ENCODE measurements at regions not wholly inside any gene's neighbourhood (a gene's known extent, or its start where the extent isn't known, plus 50 kb on each side); places are given as distances from the start of the nearest gene placed in this dataset.

DNA sequence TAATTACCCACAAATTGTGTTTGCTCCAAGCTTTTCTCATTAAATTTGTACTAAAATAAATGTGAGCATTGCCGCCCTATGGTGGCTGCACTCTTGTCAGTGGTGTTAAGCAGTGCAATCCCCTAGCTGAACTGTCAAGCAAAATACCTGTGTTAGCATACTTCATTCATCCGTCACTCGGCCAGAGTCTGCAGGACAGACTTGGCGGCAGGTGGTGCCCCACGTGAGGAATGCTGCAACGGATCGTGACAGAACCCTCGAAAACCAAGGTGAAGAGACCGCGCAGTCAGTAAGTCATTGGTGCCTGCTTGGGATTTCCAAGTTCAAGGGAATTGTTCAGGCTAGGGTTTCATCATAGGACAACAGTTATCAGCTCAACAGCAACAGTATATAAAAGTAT lies 1592.1 kb upstream of the TENM4 start:
- no peaks in the 10 kb centered on the region for H3K36me3 ChIP-seq (replicated peaks in 1 of 2; ENCODE audit: control insufficient read depth in 1 of 2, insufficient read depth in 2 of 2, low read length in 2 of 2)
- no peak overlapping the region for H2AFZ ChIP-seq (ENCODE audit: low read length)
- H3K9ac ChIP-seq (ENCODE audit: insufficient read depth, low read depth, low read length): no peak overlapping the region
- no TSS peak for BruUV-seq (replicated peaks)
- intact Hi-C loops (cut with micrococcal nuclease; ENCODE audit: unreplicated experiment): no loop called here
- H3K4me3 ChIP-seq (replicated peaks in 1 of 3; ENCODE audit: insufficient read depth in 1 of 3, low read depth in 2 of 3, low read length in 3 of 3): no peak overlapping the region
- no peak overlapping the region for H3K27ac ChIP-seq (ENCODE audit: extremely low read length, insufficient read depth, low read length)
- peaks cover 42% of the 10 kb centered on the region for H3K9me3 ChIP-seq (ENCODE audit: low read length)
- H3K4me2 ChIP-seq (ENCODE audit: low read depth, low read length): no peak overlapping the region
- in situ Hi-C loops (cut with HindIII; ENCODE audit: extremely low pct_ligation_motif_present, low pct_unique_long_range_greater_than_20kb): no loop called here
- TF ChIP-seq, protein P1, sequence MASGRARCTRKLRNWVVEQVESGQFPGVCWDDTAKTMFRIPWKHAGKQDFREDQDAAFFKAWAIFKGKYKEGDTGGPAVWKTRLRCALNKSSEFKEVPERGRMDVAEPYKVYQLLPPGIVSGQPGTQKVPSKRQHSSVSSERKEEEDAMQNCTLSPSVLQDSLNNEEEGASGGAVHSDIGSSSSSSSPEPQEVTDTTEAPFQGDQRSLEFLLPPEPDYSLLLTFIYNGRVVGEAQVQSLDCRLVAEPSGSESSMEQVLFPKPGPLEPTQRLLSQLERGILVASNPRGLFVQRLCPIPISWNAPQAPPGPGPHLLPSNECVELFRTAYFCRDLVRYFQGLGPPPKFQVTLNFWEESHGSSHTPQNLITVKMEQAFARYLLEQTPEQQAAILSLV (CRISPR knock-in tag; IDR thresholded peaks at IDR 0.05; ENCODE audit: borderline replicate concordance): no peak
- TF ChIP-seq, protein P2, sequence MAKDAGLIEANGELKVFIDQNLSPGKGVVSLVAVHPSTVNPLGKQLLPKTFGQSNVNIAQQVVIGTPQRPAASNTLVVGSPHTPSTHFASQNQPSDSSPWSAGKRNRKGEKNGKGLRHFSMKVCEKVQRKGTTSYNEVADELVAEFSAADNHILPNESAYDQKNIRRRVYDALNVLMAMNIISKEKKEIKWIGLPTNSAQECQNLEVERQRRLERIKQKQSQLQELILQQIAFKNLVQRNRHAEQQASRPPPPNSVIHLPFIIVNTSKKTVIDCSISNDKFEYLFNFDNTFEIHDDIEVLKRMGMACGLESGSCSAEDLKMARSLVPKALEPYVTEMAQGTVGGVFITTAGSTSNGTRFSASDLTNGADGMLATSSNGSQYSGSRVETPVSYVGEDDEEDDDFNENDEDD (CRISPR knock-in tag; IDR thresholded peaks at IDR 0.05; ENCODE audit: borderline replicate concordance): no peak
- TF ChIP-seq WIZ (CRISPR knock-in tag; IDR thresholded peaks at IDR 0.05) (no peak), SMAD1 (CRISPR knock-in tag; IDR thresholded peaks at IDR 0.05; ENCODE audit: borderline replicate concordance, low read depth) (no peak), YEATS4 (CRISPR knock-in tag; IDR thresholded peaks at IDR 0.05; ENCODE audit: borderline replicate concordance) (no peak), GTF3A (CRISPR knock-in tag; conservative IDR thresholded peaks at IDR 0.05) (no peak), TCF7L2 (IDR thresholded peaks at IDR 0.05; ENCODE audit: low read depth, low read length) (no peak)
- TF ChIP-seq, protein P3, sequence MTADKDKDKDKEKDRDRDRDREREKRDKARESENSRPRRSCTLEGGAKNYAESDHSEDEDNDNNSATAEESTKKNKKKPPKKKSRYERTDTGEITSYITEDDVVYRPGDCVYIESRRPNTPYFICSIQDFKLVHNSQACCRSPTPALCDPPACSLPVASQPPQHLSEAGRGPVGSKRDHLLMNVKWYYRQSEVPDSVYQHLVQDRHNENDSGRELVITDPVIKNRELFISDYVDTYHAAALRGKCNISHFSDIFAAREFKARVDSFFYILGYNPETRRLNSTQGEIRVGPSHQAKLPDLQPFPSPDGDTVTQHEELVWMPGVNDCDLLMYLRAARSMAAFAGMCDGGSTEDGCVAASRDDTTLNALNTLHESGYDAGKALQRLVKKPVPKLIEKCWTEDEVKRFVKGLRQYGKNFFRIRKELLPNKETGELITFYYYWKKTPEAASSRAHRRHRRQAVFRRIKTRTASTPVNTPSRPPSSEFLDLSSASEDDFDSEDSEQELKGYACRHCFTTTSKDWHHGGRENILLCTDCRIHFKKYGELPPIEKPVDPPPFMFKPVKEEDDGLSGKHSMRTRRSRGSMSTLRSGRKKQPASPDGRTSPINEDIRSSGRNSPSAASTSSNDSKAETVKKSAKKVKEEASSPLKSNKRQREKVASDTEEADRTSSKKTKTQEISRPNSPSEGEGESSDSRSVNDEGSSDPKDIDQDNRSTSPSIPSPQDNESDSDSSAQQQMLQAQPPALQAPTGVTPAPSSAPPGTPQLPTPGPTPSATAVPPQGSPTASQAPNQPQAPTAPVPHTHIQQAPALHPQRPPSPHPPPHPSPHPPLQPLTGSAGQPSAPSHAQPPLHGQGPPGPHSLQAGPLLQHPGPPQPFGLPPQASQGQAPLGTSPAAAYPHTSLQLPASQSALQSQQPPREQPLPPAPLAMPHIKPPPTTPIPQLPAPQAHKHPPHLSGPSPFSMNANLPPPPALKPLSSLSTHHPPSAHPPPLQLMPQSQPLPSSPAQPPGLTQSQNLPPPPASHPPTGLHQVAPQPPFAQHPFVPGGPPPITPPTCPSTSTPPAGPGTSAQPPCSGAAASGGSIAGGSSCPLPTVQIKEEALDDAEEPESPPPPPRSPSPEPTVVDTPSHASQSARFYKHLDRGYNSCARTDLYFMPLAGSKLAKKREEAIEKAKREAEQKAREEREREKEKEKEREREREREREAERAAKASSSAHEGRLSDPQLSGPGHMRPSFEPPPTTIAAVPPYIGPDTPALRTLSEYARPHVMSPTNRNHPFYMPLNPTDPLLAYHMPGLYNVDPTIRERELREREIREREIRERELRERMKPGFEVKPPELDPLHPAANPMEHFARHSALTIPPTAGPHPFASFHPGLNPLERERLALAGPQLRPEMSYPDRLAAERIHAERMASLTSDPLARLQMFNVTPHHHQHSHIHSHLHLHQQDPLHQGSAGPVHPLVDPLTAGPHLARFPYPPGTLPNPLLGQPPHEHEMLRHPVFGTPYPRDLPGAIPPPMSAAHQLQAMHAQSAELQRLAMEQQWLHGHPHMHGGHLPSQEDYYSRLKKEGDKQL (CRISPR knock-in tag; IDR thresholded peaks at IDR 0.05; ENCODE audit: low read depth): no peak
- ChIA-PET CTCF (ENCODE audit: low intra/inter-chr PET ratio, low total read pairs) (no interaction called here), POLR2A (no interaction called here)
- FAIRE-seq (no peak), ATAC-seq (no peak), DNase-seq (ENCODE audit: low spot score) (no peak)
- H4K20me1 ChIP-seq (ENCODE audit: insufficient read depth, low read length): no peaks in the 10 kb centered on the region
- H3K27me3 ChIP-seq (ENCODE audit: control insufficient read depth in 1 of 2, insufficient read depth in 2 of 2, low read length in 2 of 2): no peaks in the 10 kb centered on the region
- 54% methylated on average over 10 of the region's 10 CpGs for WGBS (ENCODE audit: low lambda C conversion rate)
- H3K4me1 ChIP-seq (ENCODE audit: insufficient read depth, low read length): no peaks in the 10 kb centered on the region
- H3K79me2 ChIP-seq (ENCODE audit: insufficient read depth, low read length): no peaks in the 10 kb centered on the region
